Neural progenitor cell (in vitro differentiated cells): ENCODE measurements at regions not wholly inside any gene's neighbourhood (a gene's known extent, or its start where the extent isn't known, plus 50 kb on each side); places are given as distances from the start of the nearest gene placed in this dataset.
"Not testable (repeated sequence)": the region's sequence is repeated elsewhere in the genome, so short reads cannot be mapped to it uniquely, and the experiment has no call there.

Experiments used
- DNase-seq: peaks from one replicate; pipeline ENCODE4 v3.0.0-alpha.2; 2016; ENCODE audit warnings: low spot score
- H2AFZ ChIP-seq: fragments of 200-600 bp; sonication (generic); replicated peaks from 2 replicates; pipeline ENCODE4 v1.6.1; 2016; ENCODE audit warnings: antibody characterized with exemption
- H3F3A ChIP-seq: fragments of 200-600 bp; sonication (generic); 2 replicates; pipeline ENCODE4 v1.6.1; 2016; ENCODE audit warnings: antibody characterized with exemption, low read depth
- H3K27ac ChIP-seq: fragments of 200-600 bp; sonication (generic); 2 replicates; pipeline ENCODE4 v1.5.1; 2016; ENCODE audit warnings: mild to moderate bottlenecking
- H3K27me3 ChIP-seq: fragments of 200-600 bp; sonication (generic); 2 replicates; pipeline ENCODE4 v1.6.1; 2016; ENCODE audit warnings: mild to moderate bottlenecking, moderate library complexity
- H3K36me3 ChIP-seq: fragments of 200-600 bp; sonication (generic); 2 replicates; pipeline ENCODE4 v1.5.1; 2016
- H3K4me1 ChIP-seq: fragments of 200-600 bp; sonication (generic); 2 replicates; pipeline ENCODE4 v1.6.1; 2016; ENCODE audit warnings: mixed run types
- H3K4me2 ChIP-seq: fragments of 200-600 bp; sonication (generic); 2 replicates; pipeline ENCODE4 v1.6.1; 2016
- H3K4me3 ChIP-seq: fragments of 200-600 bp; sonication (generic); 2 replicates; pipeline ENCODE4 v1.5.1; 2016
- H3K79me2 ChIP-seq: fragments of 200-600 bp; sonication (generic); 2 replicates; pipeline ENCODE4 v1.6.1; 2016; ENCODE audit warnings: low read depth
- H3K9ac ChIP-seq: fragments of 200-600 bp; sonication (generic); 2 replicates; pipeline ENCODE4 v1.6.1; 2016
- H3K9me3 ChIP-seq: fragments of 200-600 bp; sonication (generic); 2 replicates; pipeline ENCODE4 v1.5.1; 2016; ENCODE audit warnings: low read depth
- H4K20me1 ChIP-seq: fragments of 200-600 bp; sonication (generic); 2 replicates; pipeline ENCODE4 v1.6.1; 2016; ENCODE audit warnings: low read depth
- H3K27ac Mint-ChIP-seq: 3 replicates; pipeline ENCODE4 v1.8.0; 2021; ENCODE audit warnings: mixed read lengths
- H3K27me3 Mint-ChIP-seq: 2 replicates; pipeline ENCODE4 v1.8.0; 2022; ENCODE audit warnings: low read depth, mild to moderate bottlenecking, inconsistent platforms, moderate library complexity, mixed read lengths; ENCODE audit not compliant: insufficient read depth
- H3K36me3 Mint-ChIP-seq: 3 replicates; pipeline ENCODE4 v1.8.0; 2021; ENCODE audit warnings: mixed read lengths
- H3K4me1 Mint-ChIP-seq: 3 replicates; pipeline ENCODE4 v1.8.0; 2021; ENCODE audit warnings: mixed read lengths
- H3K4me3 Mint-ChIP-seq: 3 replicates; pipeline ENCODE4 v1.8.0; 2021; ENCODE audit warnings: mild to moderate bottlenecking, moderate library complexity, mixed read lengths
- H3K9me3 Mint-ChIP-seq: 3 replicates; pipeline ENCODE4 v1.8.0; 2020; ENCODE audit warnings: mixed read lengths
- EZH2 ChIP-seq: fragments of 200-600 bp; sonication (generic); IDR thresholded peaks from 2 replicates; pipeline ENCODE4 v1.6.1; 2017; ENCODE audit warnings: antibody characterized with exemption, mild to moderate bottlenecking, moderate library complexity
- EZH2phosphoT487 ChIP-seq: fragments of 200-600 bp; sonication (generic); IDR thresholded peaks from 2 replicates; pipeline ENCODE4 v1.6.1; 2017; ENCODE audit warnings: antibody characterized with exemption
- TF ChIP-seq, protein P1 (sequence below): fragments of 200-600 bp; sonication (generic); IDR thresholded peaks from 2 replicates; pipeline ENCODE4 v1.5.1; 2017; ENCODE audit warnings: antibody characterized with exemption, mild to moderate bottlenecking

DNA sequence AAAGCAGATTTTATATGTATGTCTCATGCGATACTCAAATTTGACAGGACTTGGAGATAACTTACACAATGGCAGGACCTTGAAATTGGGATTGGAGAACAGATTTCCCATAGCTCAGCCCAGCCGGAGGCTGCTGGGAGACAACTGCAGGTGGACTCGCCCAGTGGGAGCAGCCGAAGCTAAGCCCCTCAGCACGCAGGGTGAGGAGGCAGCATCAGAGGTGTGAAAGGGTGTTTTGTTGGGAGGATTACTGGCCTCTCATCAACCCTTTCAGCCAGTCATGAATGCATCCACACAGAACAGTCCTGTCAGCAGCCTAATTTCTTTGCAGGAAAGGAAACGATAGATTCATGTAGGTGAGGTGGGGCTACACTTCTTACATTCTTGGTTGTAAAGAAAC lies 110.4 kb upstream of the DYNAP start:
- H3K9me3 Mint-ChIP-seq: peaks cover 4% of the 10 kb centered on the region
- no peaks in the 10 kb centered on the region for H3K27me3 Mint-ChIP-seq
- no peak overlapping the region for H2AFZ ChIP-seq
- no peak overlapping the region for H3K9ac ChIP-seq
- peak; percentile 83 for DNase-seq
- H3K36me3 Mint-ChIP-seq: no peaks in the 10 kb centered on the region
- H3K27ac ChIP-seq: peak overlapping the region; percentile 78
- H3K4me1 ChIP-seq: peaks cover 30% of the 10 kb centered on the region
- peaks cover 24% of the 10 kb centered on the region for H3F3A ChIP-seq
- peak overlapping the region; percentile 60 for H3K4me2 ChIP-seq
- H3K4me3 Mint-ChIP-seq: no peak overlapping the region
- H3K36me3 ChIP-seq: no peaks in the 10 kb centered on the region
- H3K4me1 Mint-ChIP-seq: peaks cover 16% of the 10 kb centered on the region
- TF ChIP-seq, protein P1, sequence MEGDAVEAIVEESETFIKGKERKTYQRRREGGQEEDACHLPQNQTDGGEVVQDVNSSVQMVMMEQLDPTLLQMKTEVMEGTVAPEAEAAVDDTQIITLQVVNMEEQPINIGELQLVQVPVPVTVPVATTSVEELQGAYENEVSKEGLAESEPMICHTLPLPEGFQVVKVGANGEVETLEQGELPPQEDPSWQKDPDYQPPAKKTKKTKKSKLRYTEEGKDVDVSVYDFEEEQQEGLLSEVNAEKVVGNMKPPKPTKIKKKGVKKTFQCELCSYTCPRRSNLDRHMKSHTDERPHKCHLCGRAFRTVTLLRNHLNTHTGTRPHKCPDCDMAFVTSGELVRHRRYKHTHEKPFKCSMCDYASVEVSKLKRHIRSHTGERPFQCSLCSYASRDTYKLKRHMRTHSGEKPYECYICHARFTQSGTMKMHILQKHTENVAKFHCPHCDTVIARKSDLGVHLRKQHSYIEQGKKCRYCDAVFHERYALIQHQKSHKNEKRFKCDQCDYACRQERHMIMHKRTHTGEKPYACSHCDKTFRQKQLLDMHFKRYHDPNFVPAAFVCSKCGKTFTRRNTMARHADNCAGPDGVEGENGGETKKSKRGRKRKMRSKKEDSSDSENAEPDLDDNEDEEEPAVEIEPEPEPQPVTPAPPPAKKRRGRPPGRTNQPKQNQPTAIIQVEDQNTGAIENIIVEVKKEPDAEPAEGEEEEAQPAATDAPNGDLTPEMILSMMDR: no peak
- no peak for TF ChIP-seq EZH2phosphoT487
- TF ChIP-seq EZH2: no peak
- no peaks in the 10 kb centered on the region for H3K79me2 ChIP-seq
- no peak overlapping the region for H3K4me3 ChIP-seq
- H4K20me1 ChIP-seq: peaks cover 8% of the 10 kb centered on the region
- H3K27me3 ChIP-seq: no peaks in the 10 kb centered on the region
- H3K9me3 ChIP-seq: no peaks in the 10 kb centered on the region
- H3K27ac Mint-ChIP-seq: no peak overlapping the region

DNA sequence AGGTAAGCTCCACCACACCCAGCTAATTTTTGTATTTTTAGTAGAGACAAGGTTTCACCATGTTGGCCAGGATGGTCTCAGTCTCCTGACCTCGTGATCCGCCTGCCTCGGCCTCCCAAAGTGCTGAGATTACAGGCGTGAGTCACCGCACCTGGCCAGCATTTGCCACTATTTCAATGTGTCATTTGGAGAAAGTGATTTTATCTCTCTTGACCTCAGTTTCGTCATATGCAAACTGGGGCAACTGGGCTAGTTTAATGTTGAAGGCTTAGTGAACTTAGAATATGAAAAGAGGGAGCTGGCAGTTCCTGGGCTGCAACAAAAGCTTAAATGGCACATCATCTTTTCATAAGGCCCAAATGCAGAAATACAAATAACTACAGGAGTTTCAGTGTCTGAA lies 88.6 kb upstream of the DYNAP start:
- H3K27me3 ChIP-seq, H3K36me3 Mint-ChIP-seq, H3K4me1 Mint-ChIP-seq, H3K27me3 Mint-ChIP-seq, H3K4me1 ChIP-seq, H3K79me2 ChIP-seq, H3K4me2 ChIP-seq, H3K4me3 ChIP-seq, H3F3A ChIP-seq, H4K20me1 ChIP-seq, H3K9me3 ChIP-seq, H3K9ac ChIP-seq, H3K9me3 Mint-ChIP-seq, H2AFZ ChIP-seq, DNase-seq, H3K27ac Mint-ChIP-seq, H3K27ac ChIP-seq, H3K4me3 Mint-ChIP-seq, H3K36me3 ChIP-seq: not testable (repeated sequence)

DNA sequence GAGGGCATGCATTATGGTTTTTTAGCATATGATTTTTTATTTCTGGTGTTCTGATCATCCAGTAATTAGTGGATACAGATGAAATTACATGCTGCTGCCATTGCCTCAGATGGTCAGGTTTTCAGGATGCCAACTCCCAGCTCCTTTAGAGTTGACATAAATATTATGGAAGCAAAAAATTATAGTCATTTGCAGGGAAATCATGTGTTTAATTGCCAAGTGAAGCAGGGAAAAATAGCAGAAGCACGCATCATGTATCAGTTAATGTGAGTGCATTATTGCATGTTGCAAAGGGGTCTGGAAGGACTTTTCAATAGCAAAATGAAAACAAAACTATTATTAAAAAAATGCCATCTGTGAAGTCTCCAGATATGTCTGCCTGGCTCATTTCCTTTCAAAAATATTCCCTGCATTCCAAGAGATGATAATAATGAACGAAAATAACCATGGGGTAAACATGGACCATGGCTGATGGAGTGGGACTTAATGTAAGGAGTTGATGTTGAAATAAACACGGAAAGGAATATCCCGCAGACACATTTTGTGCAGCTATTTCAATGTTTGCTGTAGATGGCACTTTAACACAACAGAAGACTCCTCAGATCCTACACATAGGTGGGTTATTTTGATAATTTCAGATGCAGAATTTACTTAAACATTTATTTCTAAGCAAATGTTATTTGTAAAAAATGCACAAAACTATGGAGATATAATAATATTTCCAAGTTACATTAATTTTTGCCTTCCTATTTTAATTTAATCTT lies 87.7 kb upstream of the DYNAP start:
- no peak overlapping the region for H3K27ac Mint-ChIP-seq
- no peak overlapping the region for H3K27ac ChIP-seq
- no peak overlapping the region for H3K9ac ChIP-seq
- H3K4me1 Mint-ChIP-seq: no peaks in the 10 kb centered on the region
- no peaks in the 10 kb centered on the region for H3K9me3 Mint-ChIP-seq
- H3K4me3 Mint-ChIP-seq: no peak overlapping the region
- H2AFZ ChIP-seq: no peak overlapping the region
- TF ChIP-seq EZH2phosphoT487 (no peak), EZH2 (no peak)
- TF ChIP-seq, protein P1: no peak
- no peaks in the 10 kb centered on the region for H3K27me3 Mint-ChIP-seq
- H4K20me1 ChIP-seq: no peaks in the 10 kb centered on the region
- no peak overlapping the region for H3K4me3 ChIP-seq
- H3K4me1 ChIP-seq: no peaks in the 10 kb centered on the region
- no peak overlapping the region for H3K4me2 ChIP-seq
- no peaks in the 10 kb centered on the region for H3K36me3 Mint-ChIP-seq
- no peak for DNase-seq
- no peaks in the 10 kb centered on the region for H3K79me2 ChIP-seq
- no peaks in the 10 kb centered on the region for H3K9me3 ChIP-seq
- H3F3A ChIP-seq: no peaks in the 10 kb centered on the region
- H3K36me3 ChIP-seq: no peaks in the 10 kb centered on the region
- H3K27me3 ChIP-seq: no peaks in the 10 kb centered on the region

DNA sequence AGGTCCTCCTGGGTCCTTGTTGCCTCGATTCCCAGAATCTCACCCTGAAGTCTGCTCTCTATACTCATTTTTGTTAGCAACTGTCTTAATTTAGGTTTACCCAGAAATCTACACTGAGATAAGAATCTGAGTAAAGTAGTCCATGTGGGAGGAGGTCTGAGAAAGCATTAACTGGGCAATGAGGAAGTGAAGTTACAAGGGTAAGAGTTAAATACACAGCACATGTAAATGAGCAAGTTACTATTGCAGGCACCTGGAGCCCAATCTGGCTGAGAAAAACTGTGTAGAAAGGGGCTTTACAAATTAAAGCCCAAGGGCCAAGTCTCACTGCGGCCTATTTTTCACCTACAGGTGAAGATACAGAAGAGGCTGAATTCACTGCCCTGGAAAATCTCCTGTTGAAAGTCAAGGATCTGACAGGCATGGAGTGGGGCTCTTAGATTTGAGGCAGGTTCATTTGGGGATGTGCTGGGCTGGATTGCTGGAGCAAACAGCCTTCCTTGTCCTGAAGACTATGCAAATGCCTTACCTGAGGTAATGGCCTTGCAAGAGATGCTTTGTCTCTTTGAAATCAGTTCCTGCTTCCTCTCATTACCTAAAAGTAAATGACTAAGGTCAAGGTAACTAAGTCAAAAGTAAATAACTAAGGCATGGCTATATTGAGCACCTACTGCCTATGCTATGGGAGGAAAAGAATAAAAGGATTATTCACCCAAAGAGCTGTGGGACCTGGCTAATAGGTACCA lies 84.4 kb upstream of the DYNAP start:
- Histone ChIP-seq H3K4me1 (no peaks in the 10 kb centered on the region), H3K4me2 (no peak overlapping the region), H3K27ac (no peak overlapping the region), H2AFZ (no peak overlapping the region), H3K36me3 (no peaks in the 10 kb centered on the region), H3K4me3 (no peak overlapping the region), H3K9me3 (no peaks in the 10 kb centered on the region), H4K20me1 (no peaks in the 10 kb centered on the region), H3K9ac (no peak overlapping the region), H3K79me2 (no peaks in the 10 kb centered on the region), H3K27me3 (no peaks in the 10 kb centered on the region), H3F3A (no peaks in the 10 kb centered on the region)
- Mint-ChIP-seq H3K4me3 (no peak overlapping the region), H3K4me1 (no peaks in the 10 kb centered on the region), H3K9me3 (no peaks in the 10 kb centered on the region), H3K27me3 (no peaks in the 10 kb centered on the region), H3K36me3 (no peaks in the 10 kb centered on the region), H3K27ac (no peak overlapping the region)
- TF ChIP-seq EZH2 (no peak), EZH2phosphoT487 (no peak)
- TF ChIP-seq, protein P1: no peak
- no peak for DNase-seq
